ENCODE measurements at regions not wholly inside any gene's neighbourhood (a gene's known extent, or its start where the extent isn't known, plus 50 kb on each side); places are given as distances from the start of the nearest gene placed in this dataset.
A peak's percentile ranks its signal among the peaks of the same experiment; 100 is the strongest.
"Not testable (repeated sequence)": the region's sequence is repeated elsewhere in the genome, so short reads cannot be mapped to it uniquely, and the experiment has no call there.

DNA sequence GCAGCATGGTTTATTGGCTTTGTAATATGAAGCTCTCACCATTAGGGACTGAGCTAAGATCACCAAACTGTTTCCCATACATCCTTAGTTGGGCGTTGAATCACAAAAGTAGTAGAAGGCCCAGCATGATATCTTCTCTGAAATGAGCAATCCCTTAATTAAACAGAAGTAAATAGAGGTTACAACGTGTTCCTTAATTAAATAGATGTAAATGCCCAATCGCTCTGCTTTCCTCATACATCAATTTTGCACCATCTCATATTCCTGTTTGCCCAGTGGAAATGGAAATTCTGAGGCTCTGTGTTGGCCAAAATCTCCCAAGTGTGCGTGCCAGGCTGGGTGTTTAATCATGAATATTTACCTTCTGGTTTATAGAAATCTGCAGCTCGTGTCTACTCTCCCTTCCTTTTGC, 107.4 kb upstream of the FOXB1 start:
- no peak for DNase-seq (ENCODE audit: low spot score)

DNA sequence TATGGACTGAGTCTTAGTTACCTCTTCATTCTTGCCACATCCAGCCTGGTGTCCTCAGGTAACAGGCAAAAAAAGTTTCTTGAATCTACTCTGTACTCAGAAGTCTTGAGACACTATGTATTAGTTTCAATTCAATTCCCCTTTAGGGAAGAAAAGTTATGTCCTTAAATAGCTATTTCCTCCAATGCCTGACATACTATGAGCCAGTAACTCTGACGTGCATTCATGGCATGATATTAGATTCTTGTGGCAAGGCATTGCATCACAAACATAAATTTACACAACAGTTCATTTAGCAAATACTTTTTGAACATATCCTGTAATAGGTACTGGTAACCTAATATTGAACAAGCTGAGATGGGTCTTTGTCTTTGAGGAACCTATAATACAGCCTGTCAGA, 109.3 kb upstream of the FOXB1 start:
- DNase-seq (ENCODE audit: low spot score): no peak

DNA sequence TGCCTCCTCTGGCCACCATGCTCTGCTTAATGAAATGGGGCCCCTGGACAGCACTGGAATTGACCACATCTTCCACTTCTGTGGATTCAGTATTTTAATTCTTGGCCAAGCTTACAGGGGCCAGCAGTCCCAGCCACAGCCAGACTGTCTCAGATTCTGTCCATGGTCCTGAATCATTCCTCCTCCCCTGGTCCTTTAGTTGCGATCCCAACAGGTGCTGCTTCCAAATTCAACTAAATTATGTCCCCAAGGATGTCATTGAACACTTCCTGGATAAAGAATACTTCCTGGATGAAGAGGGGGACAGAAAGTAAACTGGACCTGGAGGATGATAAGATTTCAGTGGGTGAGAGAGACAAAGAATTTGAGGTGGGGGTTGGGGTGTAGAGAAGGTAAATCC, 111.1 kb upstream of the FOXB1 start:
- peak; percentile 14 for DNase-seq (ENCODE audit: low spot score)

DNA sequence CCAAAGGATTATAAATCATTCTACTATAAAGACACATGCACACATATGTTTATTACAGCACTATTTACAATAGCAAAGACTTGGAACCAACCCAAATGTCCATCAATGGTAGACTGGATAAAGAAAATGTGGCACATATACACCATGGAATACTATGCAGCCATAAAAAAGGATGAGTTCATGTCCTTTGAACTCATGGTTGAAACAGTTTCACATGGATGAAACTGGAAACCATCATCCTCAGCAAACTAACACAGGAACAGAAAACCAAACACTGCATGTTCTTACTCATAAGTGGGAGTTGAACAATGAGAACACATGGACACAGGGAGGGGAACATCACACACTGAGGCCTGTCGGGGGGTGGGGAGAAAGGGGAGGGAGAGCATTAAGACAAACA, 116.2 kb upstream of the FOXB1 start:
- DNase-seq (ENCODE audit: low spot score): not testable (repeated sequence)

GRCh38 chr15:59887211-59887610, 116.9 kb upstream of the FOXB1 start:
- no peak for DNase-seq (ENCODE audit: low spot score)

GRCh38 chr15:59886441-59886840, 117.7 kb upstream of the FOXB1 start:
- peak; percentile 11 for DNase-seq (ENCODE audit: low spot score)

DNA sequence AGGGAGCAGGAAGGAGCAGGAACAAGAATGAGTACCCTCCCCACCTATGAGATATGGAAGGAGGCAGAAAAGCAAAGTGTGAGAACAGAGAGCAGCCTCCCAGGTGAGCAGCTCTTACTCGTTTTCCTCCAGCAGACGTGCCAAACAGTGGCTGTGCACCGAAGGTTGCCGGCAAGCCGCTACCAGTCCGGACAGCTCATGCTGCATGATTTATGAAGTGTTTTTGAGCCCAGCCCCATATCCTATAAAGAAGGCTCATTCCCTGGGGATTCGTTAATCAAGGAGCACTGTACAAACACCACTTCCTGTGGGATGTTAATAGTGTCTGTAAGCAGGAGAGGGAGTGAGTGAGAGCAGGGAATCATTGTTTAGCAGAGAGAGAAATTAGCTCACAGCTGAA, 118.3 kb upstream of the FOXB1 start:
- DNase-seq (ENCODE audit: low spot score): peak; percentile 81

- no peak for DNase-seq (ENCODE audit: low spot score)
Observed at GRCh38 chr15:59879506-59880265, 124.4 kb upstream of the FOXB1 start.

- DNase-seq (ENCODE audit: low spot score): no peak
Observed at GRCh38 chr15:59876140-59876539, 128.0 kb upstream of the FOXB1 start.

- no peak for DNase-seq (ENCODE audit: low spot score)
Observed at GRCh38 chr15:59873644-59874272, 130.4 kb upstream of the FOXB1 start.

DNA sequence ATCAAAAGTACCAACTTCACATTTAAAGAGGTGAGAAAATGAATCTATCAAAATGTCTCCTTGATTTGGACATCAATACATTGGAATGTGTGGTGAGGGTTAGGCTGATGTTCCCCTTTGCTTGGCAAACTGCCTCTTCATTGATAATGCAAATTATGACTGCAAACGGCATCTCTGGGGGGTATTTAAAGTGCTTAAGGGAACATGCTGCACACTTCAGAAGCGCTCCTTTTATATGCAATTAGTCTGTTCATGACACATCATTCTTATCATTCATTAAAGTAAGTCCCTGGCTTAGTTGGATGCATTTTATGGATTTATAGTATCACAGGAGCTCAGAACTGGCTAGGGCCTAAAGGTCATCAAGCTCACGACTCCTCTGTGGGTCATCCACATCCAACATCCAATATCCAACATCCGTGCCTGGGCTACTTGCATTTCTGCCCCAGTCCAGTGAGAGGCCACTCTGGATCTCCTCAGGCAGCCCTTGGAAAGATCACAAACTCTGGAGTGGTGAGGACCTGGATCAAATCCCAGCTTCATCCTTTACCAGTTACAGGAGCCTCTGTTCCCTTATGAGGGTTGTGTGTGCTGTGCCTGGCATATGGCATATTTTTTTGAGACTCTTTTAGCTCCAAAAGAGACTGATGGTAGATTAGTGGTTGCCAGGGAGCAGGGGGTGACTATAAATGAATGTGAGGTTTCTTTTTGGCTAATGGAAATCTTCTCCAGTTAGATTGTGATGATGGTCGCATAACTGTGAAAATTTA, 136.8 kb upstream of the FOXB1 start:
- no peak for DNase-seq (ENCODE audit: low spot score)

DNA sequence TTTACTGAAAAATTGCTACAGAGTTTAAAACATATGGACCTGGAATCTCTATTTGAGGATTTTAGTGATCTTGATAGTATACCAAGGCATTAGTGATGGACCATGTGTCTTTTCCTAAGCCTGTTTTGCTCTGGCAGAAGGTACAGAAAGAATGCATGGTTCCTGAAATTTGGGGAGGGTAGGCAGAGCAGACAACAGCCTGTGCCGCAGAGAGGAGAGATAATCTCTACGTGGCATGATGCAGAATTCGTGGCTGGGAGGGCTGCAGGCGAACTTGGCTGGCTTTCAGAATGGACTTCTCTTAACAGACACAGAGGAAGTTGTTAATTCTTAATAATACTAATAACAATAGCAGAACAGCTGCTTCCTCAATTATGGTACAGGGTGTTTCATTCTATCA, 137.5 kb upstream of the FOXB1 start:
- DNase-seq (ENCODE audit: low spot score): no peak

GRCh38 chr15:59862191-59863155, 141.6 kb upstream of the FOXB1 start:
- peak; percentile 17 for DNase-seq (ENCODE audit: low spot score)

DNA sequence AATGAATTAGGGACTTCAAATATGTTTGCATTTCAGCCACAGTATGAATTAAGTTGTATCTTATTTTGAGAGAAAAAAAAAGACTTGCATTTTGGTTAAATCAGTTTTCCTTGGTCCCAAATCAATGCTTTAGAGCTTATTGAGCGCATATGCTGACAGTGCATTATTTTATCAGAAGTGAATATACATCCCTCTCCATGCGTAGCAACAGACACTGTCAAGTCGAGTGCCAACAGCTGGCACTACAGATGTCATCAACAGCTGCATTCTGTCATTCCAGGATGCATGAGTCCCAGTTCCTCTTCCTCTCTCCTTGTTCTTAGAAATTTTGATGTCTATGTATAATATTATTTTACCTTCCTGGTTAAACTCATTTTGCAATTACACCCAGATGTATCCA, 156.1 kb upstream of the FOXB1 start:
- no peak for DNase-seq (ENCODE audit: low spot score)

- no peak for DNase-seq (ENCODE audit: low spot score)
Observed at GRCh38 chr15:59845942-59846499, 156.9 kb upstream of the BNIP2 start.

- no peak for DNase-seq (ENCODE audit: low spot score)
Observed at GRCh38 chr15:59843609-59844008, 154.5 kb upstream of the BNIP2 start.

GRCh38 chr15:59841036-59841435, 151.9 kb upstream of the BNIP2 start:
- no peak for DNase-seq (ENCODE audit: low spot score)

DNA sequence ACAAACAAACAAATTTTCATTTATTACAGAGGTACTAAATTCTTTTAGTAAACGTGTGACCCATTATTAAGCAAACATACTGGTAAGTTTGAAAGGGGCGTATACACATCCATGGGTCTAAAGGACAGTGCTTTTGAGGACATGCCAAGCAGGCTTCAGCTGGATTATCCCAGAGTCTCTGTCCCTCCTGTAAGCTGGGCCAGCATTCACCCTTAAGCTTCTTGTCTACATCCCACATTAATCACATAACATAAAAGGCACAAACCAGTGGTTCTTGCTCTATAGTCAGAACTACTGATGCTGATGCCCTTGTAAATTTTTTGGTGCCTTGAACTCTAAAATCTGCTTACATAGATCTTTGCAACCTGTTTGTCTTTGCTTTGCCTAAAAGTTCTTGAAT, 150.8 kb upstream of the BNIP2 start:
- DNase-seq (ENCODE audit: low spot score): no peak

DNA sequence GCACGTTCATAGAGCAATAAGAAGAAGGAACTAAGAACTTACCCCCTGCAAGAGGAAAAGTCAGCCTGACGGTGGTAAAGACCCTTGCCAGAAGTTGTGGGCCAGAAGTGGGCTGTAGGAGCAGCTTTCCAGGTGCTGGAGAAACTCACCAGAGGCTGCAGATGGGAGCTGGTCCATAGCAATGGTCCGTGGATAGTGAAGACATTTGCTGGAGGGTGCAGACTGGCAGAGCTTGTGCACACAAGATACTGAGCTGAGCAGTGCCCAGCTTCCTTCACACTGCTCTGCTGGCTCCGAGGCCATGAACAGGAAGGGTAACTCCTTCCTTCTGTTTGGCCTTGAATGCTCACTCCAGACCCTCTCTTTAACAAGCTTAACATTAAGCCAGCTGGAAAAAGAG, 149.8 kb upstream of the BNIP2 start:
- DNase-seq (ENCODE audit: low spot score): no peak

DNA sequence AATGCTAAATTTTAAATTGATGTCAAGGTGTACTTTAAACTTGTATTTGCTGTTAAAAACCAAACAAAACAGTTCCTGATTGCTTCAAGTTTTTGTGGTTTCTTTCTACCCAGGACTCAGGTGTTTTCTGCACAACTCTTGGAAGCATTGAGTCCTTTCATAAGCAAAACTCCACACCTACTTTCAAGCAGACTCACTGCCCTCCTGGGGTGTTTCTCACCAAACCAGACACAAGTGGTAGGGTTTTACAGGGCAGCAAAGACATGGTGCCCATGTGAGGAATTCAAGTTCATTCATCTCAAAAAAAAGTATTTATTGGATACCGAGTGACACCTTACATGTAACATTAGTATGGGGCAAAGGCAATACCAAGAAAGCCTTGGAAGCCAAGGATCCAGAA, 146.7 kb upstream of the BNIP2 start:
- DNase-seq (ENCODE audit: low spot score): no peak

DNA sequence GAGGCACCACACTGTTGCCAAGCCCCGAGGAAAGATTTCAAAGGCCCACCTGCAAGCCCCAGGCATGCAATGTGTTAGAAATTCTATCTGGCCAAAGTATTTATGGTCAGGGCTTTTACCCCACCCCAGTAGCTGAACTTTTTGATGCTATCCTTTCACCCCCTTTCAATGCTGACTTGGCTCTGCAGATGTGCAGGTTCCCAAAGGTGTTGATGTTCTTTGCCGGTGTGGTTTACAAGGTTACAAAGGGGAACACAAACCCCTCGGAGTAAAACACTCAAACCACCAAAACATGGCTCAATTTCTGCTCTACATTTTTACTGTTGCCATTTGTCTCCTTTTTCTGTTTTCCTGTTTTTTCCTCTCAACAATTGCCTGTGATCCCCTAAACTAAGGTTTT, 145.4 kb upstream of the BNIP2 start:
- DNase-seq (ENCODE audit: low spot score): no peak
